Spleen (tissue), 11 donors: ENCODE measurements at regions not wholly inside any gene's neighbourhood (a gene's known extent, or its start where the extent isn't known, plus 50 kb on each side); places are given as distances from the start of the nearest gene placed in this dataset.

Experiments
- DNase-seq: peaks from one replicate; pipeline ENCODE4 v3.0.0-alpha.2; 2020
- H3K27ac ChIP-seq, 8 donors: fragments of 200-600 bp; sonication (generic) in 7 of 8; 1 replicate in 4 of 8; 2 replicates in 4 of 8; pipeline versions ENCODE4 v1.5.0 to v1.8.0; 2016 to 2021; ENCODE audit warnings: inconsistent platforms in 4 of 8, mild to moderate bottlenecking in 4 of 8, moderate library complexity in 1 of 8
- H3K27me3 ChIP-seq, 7 donors: fragments of 200-600 bp; sonication (generic) in 6 of 7; replicated peaks in 1 of 7; 1 replicate in 4 of 7; 2 replicates in 3 of 7; pipeline versions ENCODE4 v1.5.0 to v1.8.0; 2016 to 2021; ENCODE audit warnings: inconsistent platforms in 3 of 7, mild to moderate bottlenecking in 1 of 7
- H3K36me3 ChIP-seq, 6 donors: fragments of 200-600 bp; sonication (generic) in 5 of 6; 1 replicate in 4 of 6; 2 replicates in 2 of 6; pipeline versions ENCODE4 v1.5.0 to v1.8.0; 2016 to 2021; ENCODE audit warnings: inconsistent platforms in 2 of 6
- H3K4me1 ChIP-seq, 6 donors: fragments of 200-600 bp; sonication (generic) in 5 of 6; 1 replicate in 3 of 6; 2 replicates in 3 of 6; pipeline versions ENCODE4 v1.5.0 to v1.8.0; 2016 to 2021; ENCODE audit warnings: inconsistent platforms in 3 of 6
- H3K4me3 ChIP-seq, 8 donors: fragments of 200-600 bp; sonication (generic) in 7 of 8; 1 replicate in 4 of 8; 2 replicates in 4 of 8; pipeline versions ENCODE4 v1.5.0 to v1.8.0; 2016 to 2021; ENCODE audit warnings: inconsistent platforms in 4 of 8, mild to moderate bottlenecking in 4 of 8, moderate library complexity in 2 of 8
- H3K9me3 ChIP-seq, 8 donors: fragments of 200-600 bp; sonication (generic) in 7 of 8; 1 replicate in 4 of 8; 2 replicates in 4 of 8; pipeline versions ENCODE4 v1.5.0 to v1.8.0; 2016 to 2021; ENCODE audit warnings: inconsistent platforms in 4 of 8
- POLR2A ChIP-seq, 3 donors: fragments of 450-650 bp; IDR thresholded peaks; one replicate each; pipeline ENCODE4 v1.5.1; 2017; ENCODE audit warnings: antibody characterized with exemption in 3 of 3, mild to moderate bottlenecking in 1 of 3
- POLR2AphosphoS5 ChIP-seq, 3 donors: sonication (generic); formaldehyde crosslinking; IDR thresholded peaks; one replicate each; pipeline ENCODE4 v1.5.1; 2017; ENCODE audit warnings: antibody characterized with exemption in 3 of 3
- WGBS, 5 donors: extraction: QIAGEN DNeasy Blood & Tissue Kit in 3 of 5; methylation state at CpG; one replicate each; pipeline versions ENCODE4 v1.1.5 to v1.1.7; 2013 to 2018; 5-methylcytosine and 5-hydroxymethylcytosine counted together
- intact Hi-C: fragments of 100-400 bp; cut with DNase I; formaldehyde crosslinking; loops from one replicate; pipeline ENCODE4 v1.15.0; 2023; ENCODE audit warnings: low total_unique reads
- TF ChIP-seq, protein P1 (sequence below), 11 experiments: fragments of 200-600 bp in 7 of 11; fragments of 450-650 bp in 4 of 11; sonication (generic) in 4 of 11; IDR thresholded peaks in 8 of 11; conservative IDR thresholded peaks in 3 of 11; 1 replicate in 7 of 11; 2 replicates in 4 of 11; pipeline versions ENCODE4 v1.4.0 to v1.8.0; 2016 to 2021; ENCODE audit warnings: antibody characterized with exemption in 11 of 11, inconsistent platforms in 4 of 11, mild to moderate bottlenecking in 1 of 11
- donor health status: healthy with polysubstance abuse.
- donor health status: DM: no; HTN: no; CAD: no; lungs with moderate emphysema.
- donor health status: DM: no; HTN: no; CAD: no.
- donor health status: Bipolar disorder and iron deficiency.
- donor health status: healthy.
- donor health status: DM: no; HTN: no; CAD: no.
- donor health status: DM: yes; HTN: yes; CAD: no.

DNA sequence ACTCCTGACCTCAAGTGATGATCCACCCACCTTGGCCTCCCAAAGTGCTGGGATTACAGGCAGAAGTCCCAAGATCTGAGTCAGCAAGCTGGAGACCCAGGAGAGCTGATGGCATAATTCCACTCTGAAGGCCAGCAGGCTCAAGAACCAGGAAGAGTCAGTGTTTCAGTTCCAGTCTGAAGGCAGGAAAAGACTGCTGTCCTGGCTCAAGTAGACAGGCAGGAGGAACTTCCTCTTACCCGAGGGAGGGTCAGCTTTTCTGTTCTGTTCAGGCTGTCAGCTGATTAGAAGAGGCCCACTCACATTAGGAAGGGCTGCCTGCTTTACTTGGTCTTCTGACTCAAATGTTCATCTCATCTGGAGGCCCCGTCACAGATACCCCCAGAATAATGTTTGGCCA, 206.0 kb upstream of the MYL2 start:
- peak overlapping the region in 3 of 8 donors; percentile 32 to 66 (median 46) for H3K27ac ChIP-seq
- 33 to 53% (median 45%) methylated on average over 2 of the region's 2 CpGs for WGBS, 5 donors

DNA sequence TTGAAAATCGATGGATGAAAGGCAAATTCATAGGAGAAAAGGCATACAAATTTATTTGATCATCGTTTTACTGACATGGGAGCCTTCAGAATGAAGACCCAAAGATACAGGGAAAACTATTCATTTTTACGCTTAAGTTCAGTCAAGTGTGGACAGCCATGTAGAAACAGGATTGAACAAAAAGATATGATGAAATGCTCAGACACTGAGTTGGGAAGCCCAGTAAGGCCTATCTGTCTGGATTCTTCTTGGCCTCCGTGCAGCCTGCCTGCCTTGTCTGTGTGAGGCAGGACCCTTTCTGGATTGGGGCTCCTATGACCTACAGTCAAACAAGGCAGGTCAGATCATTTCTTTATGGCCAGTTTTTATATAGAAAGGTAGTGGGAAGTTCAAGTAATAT, 203.8 kb upstream of the MYL2 start:
- Histone ChIP-seq H3K4me1 (no peaks in the 10 kb centered on the region), H3K27me3 (peaks cover 0 to 23% (median 0%) of the 10 kb centered on the region in 7 donors), H3K27ac (no peak overlapping the region), H3K4me3 (no peak overlapping the region), H3K9me3 (no peaks in the 10 kb centered on the region), H3K36me3 (no peaks in the 10 kb centered on the region)
- DNase-seq = no peak
- 85 to 92% (median 91%) methylated on average over 4 of the region's 4 CpGs for WGBS, 5 donors
- TF ChIP-seq POLR2AphosphoS5 (IDR thresholded peaks at IDR 0.05) (no peak), POLR2A (IDR thresholded peaks at IDR 0.05) (no peak)
- TF ChIP-seq, protein P1, sequence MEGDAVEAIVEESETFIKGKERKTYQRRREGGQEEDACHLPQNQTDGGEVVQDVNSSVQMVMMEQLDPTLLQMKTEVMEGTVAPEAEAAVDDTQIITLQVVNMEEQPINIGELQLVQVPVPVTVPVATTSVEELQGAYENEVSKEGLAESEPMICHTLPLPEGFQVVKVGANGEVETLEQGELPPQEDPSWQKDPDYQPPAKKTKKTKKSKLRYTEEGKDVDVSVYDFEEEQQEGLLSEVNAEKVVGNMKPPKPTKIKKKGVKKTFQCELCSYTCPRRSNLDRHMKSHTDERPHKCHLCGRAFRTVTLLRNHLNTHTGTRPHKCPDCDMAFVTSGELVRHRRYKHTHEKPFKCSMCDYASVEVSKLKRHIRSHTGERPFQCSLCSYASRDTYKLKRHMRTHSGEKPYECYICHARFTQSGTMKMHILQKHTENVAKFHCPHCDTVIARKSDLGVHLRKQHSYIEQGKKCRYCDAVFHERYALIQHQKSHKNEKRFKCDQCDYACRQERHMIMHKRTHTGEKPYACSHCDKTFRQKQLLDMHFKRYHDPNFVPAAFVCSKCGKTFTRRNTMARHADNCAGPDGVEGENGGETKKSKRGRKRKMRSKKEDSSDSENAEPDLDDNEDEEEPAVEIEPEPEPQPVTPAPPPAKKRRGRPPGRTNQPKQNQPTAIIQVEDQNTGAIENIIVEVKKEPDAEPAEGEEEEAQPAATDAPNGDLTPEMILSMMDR (IDR thresholded peaks at IDR 0.05 in 8 of 11, conservative IDR thresholded peaks at IDR 0.05 in 3 of 11) = no peak
- intact Hi-C loops = no loop called here

More for the DNA sequence above, 206.0 kb upstream of the MYL2 start:
- Histone ChIP-seq H3K9me3 (no peaks in the 10 kb centered on the region), H3K36me3 (no peaks in the 10 kb centered on the region), H3K4me1 (no peaks in the 10 kb centered on the region), H3K4me3 (no peak overlapping the region), H3K27me3 (peaks cover 0 to 8% (median 0%) of the 10 kb centered on the region in 7 donors)
- intact Hi-C loops = no loop called here
- TF ChIP-seq POLR2A (IDR thresholded peaks at IDR 0.05) = no peak
- TF ChIP-seq POLR2AphosphoS5 (IDR thresholded peaks at IDR 0.05) = no peak
- TF ChIP-seq, protein P1 (IDR thresholded peaks at IDR 0.05 in 8 of 11, conservative IDR thresholded peaks at IDR 0.05 in 3 of 11) = no peak
- DNase-seq = no peak

- Histone ChIP-seq H3K4me1 (no peaks in the 10 kb centered on the region), H3K4me3 (no peak overlapping the region), H3K9me3 (no peaks in the 10 kb centered on the region), H3K36me3 (no peaks in the 10 kb centered on the region), H3K27me3 (peaks cover 0 to 26% (median 0%) of the 10 kb centered on the region in 7 donors), H3K27ac (no peak overlapping the region)
- intact Hi-C loops = no loop called here
- no peak for DNase-seq
- WGBS, 5 donors = 91 to 97% (median 93%) methylated on average over 6 of the region's 6 CpGs
- TF ChIP-seq POLR2A (IDR thresholded peaks at IDR 0.05) (no peak), POLR2AphosphoS5 (IDR thresholded peaks at IDR 0.05) (no peak)
- TF ChIP-seq, protein P1 (IDR thresholded peaks at IDR 0.05 in 8 of 11, conservative IDR thresholded peaks at IDR 0.05 in 3 of 11) = no peak
Observed at GRCh38 chr12:111123390-111123789, 203.0 kb upstream of the MYL2 start.

- Histone ChIP-seq H3K4me1 (no peaks in the 10 kb centered on the region), H3K36me3 (no peaks in the 10 kb centered on the region), H3K4me3 (no peak overlapping the region), H3K27ac (no peak overlapping the region), H3K9me3 (no peaks in the 10 kb centered on the region), H3K27me3 (peaks cover 0 to 33% (median 0%) of the 10 kb centered on the region in 7 donors)
- no peak for DNase-seq
- WGBS, 5 donors = 38 to 69% (median 42%) methylated on average over 7 of the region's 7 CpGs
- TF ChIP-seq POLR2AphosphoS5 (IDR thresholded peaks at IDR 0.05) = no peak
- no peak for TF ChIP-seq POLR2A (IDR thresholded peaks at IDR 0.05)
- TF ChIP-seq, protein P1 (IDR thresholded peaks at IDR 0.05 in 8 of 11, conservative IDR thresholded peaks at IDR 0.05 in 3 of 11) = no peak
- intact Hi-C loops = no loop called here
Observed at GRCh38 chr12:111122458-111122878, 202.1 kb upstream of the MYL2 start.
